K562 (cell line): ENCODE measurements at regions not wholly inside any gene's neighbourhood (a gene's known extent, or its start where the extent isn't known, plus 50 kb on each side); places are given as distances from the start of the nearest gene placed in this dataset.
A peak's percentile ranks its signal among the peaks of the same experiment; 100 is the strongest.

ENCODE experiments used
- ATAC-seq: fragments of 200-7000 bp; cut with Tn5 transposase; 3 replicates; pipeline ENCODE4 v1.9.1; 2020; ENCODE audit warnings: moderate library complexity
- BruUV-seq: library from RNA; stranded (reverse); fragments of 400-500 nt; replicated peaks from 2 replicates; lab custom pipeline; 2021; lab: Mats Ljungman, UMichigan
- CTCF ChIA-PET: fragments of 300-600 bp; formaldehyde crosslinking; extraction: SDS; loops from one replicate; lab custom pipeline; 2021; ENCODE audit warnings: low intra/inter-chr PET ratio; lab: Yijun Ruan, JAX
- POLR2A ChIA-PET: fragments of 300-600, 350-650 bp; sonication (Branson Sonifier 250); formaldehyde crosslinking; extraction: SDS; loops from one replicate; lab custom pipeline; 2021; ENCODE audit warnings: antibody characterized with exemption, inconsistent platforms; lab: Yijun Ruan, JAX
- DNase-seq, 4 experiments: peaks; one replicate each; pipeline versions ENCODE4 v3.0.0 to v3.0.0-alpha.2; 2011 to 2018; ENCODE audit warnings: low spot score in 3 of 4, mixed read lengths in 3 of 4; ENCODE audit errors: extremely low read depth in 1 of 4
- FAIRE-seq: peaks from 2 replicates; lab custom pipeline; 2011; peaks lifted over from hg19 to GRCh38; lab: Jason Lieb, UNC
- H2AFZ ChIP-seq: 2 replicates; pipeline ENCODE4 v1.6.0; 2011; ENCODE audit warnings: low read depth, low read length, control low read depth, inconsistent platforms
- H3K27ac ChIP-seq: fragments of 200-600 bp; 3 replicates; pipeline ENCODE4 v1.8.0; 2011; ENCODE audit warnings: low read depth, mild to moderate bottlenecking, control low read depth, inconsistent platforms, low read length, moderate library complexity, mixed read lengths; ENCODE audit errors: extremely low read depth
- H3K27me3 ChIP-seq, 2 experiments: fragments of 300-600 bp in 1 of 2; 2 replicates in 1 of 2; 3 replicates in 1 of 2; pipeline versions ENCODE4 v1.6.0 to v1.8.0; 2011; ENCODE audit warnings: inconsistent platforms in 2 of 2, low read length in 2 of 2, mild to moderate bottlenecking in 1 of 2, mixed read lengths in 1 of 2, moderate library complexity in 1 of 2; ENCODE audit not compliant: control insufficient read depth in 2 of 2, insufficient read depth in 2 of 2
- H3K36me3 ChIP-seq: fragments of 300-600 bp; 3 replicates; pipeline ENCODE4 v1.8.0; 2011; ENCODE audit warnings: mild to moderate bottlenecking, low read length, inconsistent platforms; ENCODE audit not compliant: control insufficient read depth, insufficient read depth
- H3K4me1 ChIP-seq, 2 experiments: fragments of 200-600 bp in 1 of 2; replicated peaks in 1 of 2; 2 replicates in 1 of 2; 3 replicates in 1 of 2; pipeline versions ENCODE4 v1.5.1 to v1.8.0; 2011; ENCODE audit warnings: inconsistent platforms in 2 of 2, low read length in 2 of 2, mild to moderate bottlenecking in 1 of 2, mixed read lengths in 1 of 2, moderate library complexity in 1 of 2; ENCODE audit not compliant: control insufficient read depth in 2 of 2, insufficient read depth in 2 of 2
- H3K4me2 ChIP-seq: 2 replicates; pipeline ENCODE4 v1.6.1; 2011; ENCODE audit warnings: low read length, control low read depth, inconsistent platforms, mixed read lengths; ENCODE audit not compliant: insufficient read depth
- H3K4me3 ChIP-seq: fragments of 200-600 bp; sonication (generic), shearing (Covaris generic); 2 replicates; pipeline ENCODE4 v1.5.1; 2016; ENCODE audit warnings: control low read depth, inconsistent platforms
- H3K79me2 ChIP-seq: fragments of 200-600 bp; 3 replicates; pipeline ENCODE4 v1.8.0; 2011; ENCODE audit warnings: low read length, inconsistent platforms; ENCODE audit not compliant: control insufficient read depth, insufficient read depth
- H3K9ac ChIP-seq, 2 experiments: 2 replicates each; pipeline versions ENCODE4 v1.6.0 to v1.6.1; 2011; ENCODE audit warnings: low read depth in 2 of 2, low read length in 2 of 2, control low read depth in 1 of 2, inconsistent platforms in 1 of 2, mild to moderate bottlenecking in 1 of 2, mixed read lengths in 1 of 2; ENCODE audit not compliant: insufficient read depth in 1 of 2
- H3K9me1 ChIP-seq: one replicate; pipeline ENCODE4 v1.6.0; 2011; ENCODE audit warnings: inconsistent platforms, mild to moderate bottlenecking, low read length, moderate library complexity; ENCODE audit not compliant: control insufficient read depth, insufficient read depth
- H3K9me3 ChIP-seq: replicated peaks from 2 replicates; pipeline ENCODE4 v1.5.1; 2011; ENCODE audit warnings: low read depth, low read length, inconsistent platforms; ENCODE audit not compliant: control insufficient read depth, insufficient read depth
- H4K20me1 ChIP-seq: replicated peaks from 2 replicates; pipeline ENCODE4 v1.6.1; 2011; ENCODE audit warnings: low read length, inconsistent platforms, mixed read lengths; ENCODE audit not compliant: control insufficient read depth, insufficient read depth
- CREB1 ChIP-seq, 2 experiments: sonication (generic) in 1 of 2; formaldehyde crosslinking in 1 of 2; IDR thresholded peaks; 2 replicates each; pipeline versions ENCODE4 v1.6.1 to v1.8.0; 2012 to 2022; ENCODE audit warnings: inconsistent platforms in 1 of 2, mild to moderate bottlenecking in 1 of 2, missing genetic modification reagents in 1 of 2, moderate library complexity in 1 of 2
- CTCF ChIP-seq, 3 experiments: IDR thresholded peaks in 2 of 3; conservative IDR thresholded peaks in 1 of 3; 2 replicates each; pipeline ENCODE4 v1.5.1; 2011 to 2012; ENCODE audit warnings: low read length in 3 of 3, mild to moderate bottlenecking in 3 of 3, control low read depth in 2 of 3, improper control_type of control experiment in 1 of 3, inconsistent platforms in 1 of 3, low read depth in 1 of 3, mixed read lengths in 1 of 3, moderate library complexity in 1 of 3; ENCODE audit not compliant: insufficient read depth in 2 of 3
- EWSR1 ChIP-seq: fragments of 450-650 bp; IDR thresholded peaks from 2 replicates; pipeline ENCODE4 v1.6.1; 2018; ENCODE audit warnings: borderline replicate concordance, mild to moderate bottlenecking, low read depth, moderate library complexity; ENCODE audit not compliant: partially characterized antibody
- EZH2 ChIP-seq: IDR thresholded peaks from 2 replicates; pipeline ENCODE4 v1.6.1; 2012; ENCODE audit warnings: low read depth, mild to moderate bottlenecking, inconsistent platforms, low read length, borderline replicate concordance
- LARP7 ChIP-seq: fragments of 450-650 bp; IDR thresholded peaks from 2 replicates; pipeline ENCODE4 v1.6.1; 2016
- MBD1 ChIP-seq: fragments of 250-450 bp; sonication (Bioruptor Pico); IDR thresholded peaks from 2 replicates; pipeline ENCODE4 v1.8.0; 2022; ENCODE audit warnings: inconsistent platforms
- MECOM ChIP-seq: fragments of 250-450 bp; sonication (Bioruptor Pico); IDR thresholded peaks from 2 replicates; pipeline ENCODE4 v1.8.0; 2022; ENCODE audit warnings: inconsistent platforms
- NFE2 ChIP-seq: IDR thresholded peaks from 2 replicates; pipeline ENCODE4 v1.6.1; 2014; ENCODE audit warnings: antibody characterized with exemption, low read depth
- PHB2 ChIP-seq: fragments of 450-650 bp; IDR thresholded peaks from 2 replicates; pipeline ENCODE4 v1.6.1; 2017; ENCODE audit warnings: low read depth
- POLR2B ChIP-seq: fragments of 450-650 bp; IDR thresholded peaks from 2 replicates; pipeline ENCODE4 v1.6.1; 2018; ENCODE audit warnings: low read depth; ENCODE audit not compliant: partially characterized antibody
- POLR3A ChIP-seq: IDR thresholded peaks from 2 replicates; pipeline ENCODE4 v1.6.1; 2011; ENCODE audit warnings: borderline replicate concordance, mild to moderate bottlenecking, moderate library complexity; ENCODE audit not compliant: insufficient read length, insufficient read depth; ENCODE audit errors: extremely low read depth
- RFX1 ChIP-seq: fragments of 450-650 bp; IDR thresholded peaks from 2 replicates; pipeline ENCODE4 v1.6.1; 2016; ENCODE audit warnings: mild to moderate bottlenecking, moderate library complexity
- RUNX1 ChIP-seq: sonication (generic); IDR thresholded peaks from 2 replicates; pipeline ENCODE4 v1.6.1; 2016; ENCODE audit warnings: antibody characterized with exemption, low read depth
- SMAD1 ChIP-seq: fragments of 150-350 bp; IDR thresholded peaks from 2 replicates; pipeline ENCODE4 v1.6.1; 2014; ENCODE audit warnings: low read length, low read depth; ENCODE audit not compliant: partially characterized antibody
- TAF1 ChIP-seq: IDR thresholded peaks from 2 replicates; pipeline ENCODE4 v1.6.1; 2011; ENCODE audit warnings: mild to moderate bottlenecking, low read length, moderate library complexity; ENCODE audit not compliant: insufficient read depth, control insufficient read depth, severe bottlenecking; ENCODE audit errors: extremely low read depth
- TAF7 ChIP-seq: fragments of 450-650 bp; IDR thresholded peaks from 2 replicates; pipeline ENCODE4 v1.6.1; 2016; ENCODE audit warnings: missing genetic modification characterization, missing compliant biosample characterization
- ZNF253 ChIP-seq: fragments of 250-450 bp; sonication (Bioruptor Pico); conservative IDR thresholded peaks from 2 replicates; pipeline ENCODE4 v1.6.1; 2021; ENCODE audit warnings: mild to moderate bottlenecking
- WGBS: fragments of 100-300 bp; shearing (Covaris generic); methylation state at CpG from one replicate; pipeline ENCODE4 v1.1.6; 2016; ENCODE audit warnings: low coverage, mixed read lengths; ENCODE audit not compliant: insufficient coverage; ENCODE audit errors: missing lambda C conversion rate; 5-methylcytosine and 5-hydroxymethylcytosine counted together
- in situ Hi-C: fragments of 300-500 bp; cut with MboI; formaldehyde crosslinking; loops from 4 replicates; pipeline ENCODE4 v1.15.0; 2018; ENCODE audit warnings: inconsistent platforms, mixed read lengths
- intact Hi-C: fragments of 100-400 bp; cut with micrococcal nuclease; formaldehyde crosslinking; loops from 2 replicates; pipeline ENCODE4 v1.14.2; 2022

GRCh38 chr2:12547566-12548170 is 169.1 kb upstream of the TRIB2 start:
- in situ Hi-C loops (no loop called here), intact Hi-C loops (no loop called here)
- no peaks in the 10 kb centered on the region for H3K4me1 ChIP-seq
- H3K36me3 ChIP-seq = no peaks in the 10 kb centered on the region
- no peaks in the 10 kb centered on the region for H4K20me1 ChIP-seq
- ChIA-PET POLR2A (interaction anchor here (1.6 kb wide), 1 partner anchor 9 kb away, joined by 3 read pairs; no protein-coding TSS in a partner anchor), CTCF (no interaction called here)
- DNase-seq (peak in 1 of 4 experiments; percentile 19), FAIRE-seq (no peak), ATAC-seq (peak; percentile 72)
- H3K27me3 ChIP-seq = no peaks in the 10 kb centered on the region
- H3K79me2 ChIP-seq = no peaks in the 10 kb centered on the region
- no peak overlapping the region for H2AFZ ChIP-seq
- no peak overlapping the region for H3K27ac ChIP-seq
- H3K4me3 ChIP-seq = no peak overlapping the region
- no peaks in the 10 kb centered on the region for H3K9me3 ChIP-seq
- no TSS peak for BruUV-seq
- TF ChIP-seq TAF1 = no peak
- no peak for TF ChIP-seq TAF7 (tag)
- TF ChIP-seq CTCF (IDR thresholded peaks at IDR 0.05 in 2 of 3, conservative IDR thresholded peaks at IDR 0.05 in 1 of 3; ENCODE audit: insufficient read depth in 2 of 3, low read depth in 1 of 3, low read length in 3 of 3) = peak; percentile 21 to 39 (median 31); a peak in 3 of 6 replicates
- no peak for TF ChIP-seq SMAD1
- TF ChIP-seq MBD1 = no peak
- TF ChIP-seq RFX1 = peak; percentile 47; the same call in 1 of the 2 replicates
- no peak for TF ChIP-seq MECOM
- TF ChIP-seq EWSR1 = no peak
- TF ChIP-seq POLR2B = no peak
- no peak for TF ChIP-seq CREB1 (IDR thresholded peaks at IDR 0.05)
- TF ChIP-seq CREB1 (CRISPR knock-in tag; IDR thresholded peaks at IDR 0.05) = no peak
- TF ChIP-seq NFE2 = no peak
- TF ChIP-seq EZH2 = no peak
- TF ChIP-seq PHB2 = no peak
- no peak for TF ChIP-seq ZNF253 (CRISPR knock-in tag)
- no peak for TF ChIP-seq LARP7
- no peak for TF ChIP-seq RUNX1
- TF ChIP-seq POLR3A = no peak
- H3K9ac ChIP-seq = no peak overlapping the region
- H3K9me1 ChIP-seq = no peaks in the 10 kb centered on the region
- H3K4me2 ChIP-seq = no peak overlapping the region
- WGBS = 49% methylated on average over 2 of the region's 2 CpGs
